HG02798 (cell line): ENCODE measurements at regions not wholly inside any gene's neighbourhood (a gene's known extent, or its start where the extent isn't known, plus 50 kb on each side); places are given as distances from the start of the nearest gene placed in this dataset.
"Not testable (repeated sequence)": the region's sequence is repeated elsewhere in the genome, so short reads cannot be mapped to it uniquely, and the experiment has no call there.

ENCODE experiments used
- ATAC-seq: cut with Tn5 transposase; IDR thresholded peaks from one replicate; pipeline ENCODE4 v1.9.1; 2021; ENCODE audit warnings: mild to moderate bottlenecking; ENCODE audit not compliant: unreplicated experiment, poor library complexity

DNA sequence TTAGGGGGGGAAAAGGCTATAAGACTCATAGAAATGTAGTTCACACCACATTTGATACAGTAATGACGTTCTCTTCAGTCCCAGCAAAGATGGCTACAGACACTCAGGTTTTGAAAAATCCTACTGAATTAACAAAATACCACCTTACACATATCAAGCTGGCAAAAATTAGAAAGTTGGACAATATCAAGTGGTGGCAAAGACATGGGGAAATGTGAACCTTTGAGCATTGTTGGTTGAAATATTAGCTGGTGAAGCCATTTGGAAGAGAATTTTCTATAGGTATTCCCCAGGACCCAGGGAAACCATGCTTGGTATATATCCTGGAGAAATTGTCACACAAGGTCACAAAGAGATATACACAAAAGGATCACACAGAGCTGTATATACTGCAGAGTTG is 163.0 kb downstream of the ADSS2 start:
- ATAC-seq, result no peak

DNA sequence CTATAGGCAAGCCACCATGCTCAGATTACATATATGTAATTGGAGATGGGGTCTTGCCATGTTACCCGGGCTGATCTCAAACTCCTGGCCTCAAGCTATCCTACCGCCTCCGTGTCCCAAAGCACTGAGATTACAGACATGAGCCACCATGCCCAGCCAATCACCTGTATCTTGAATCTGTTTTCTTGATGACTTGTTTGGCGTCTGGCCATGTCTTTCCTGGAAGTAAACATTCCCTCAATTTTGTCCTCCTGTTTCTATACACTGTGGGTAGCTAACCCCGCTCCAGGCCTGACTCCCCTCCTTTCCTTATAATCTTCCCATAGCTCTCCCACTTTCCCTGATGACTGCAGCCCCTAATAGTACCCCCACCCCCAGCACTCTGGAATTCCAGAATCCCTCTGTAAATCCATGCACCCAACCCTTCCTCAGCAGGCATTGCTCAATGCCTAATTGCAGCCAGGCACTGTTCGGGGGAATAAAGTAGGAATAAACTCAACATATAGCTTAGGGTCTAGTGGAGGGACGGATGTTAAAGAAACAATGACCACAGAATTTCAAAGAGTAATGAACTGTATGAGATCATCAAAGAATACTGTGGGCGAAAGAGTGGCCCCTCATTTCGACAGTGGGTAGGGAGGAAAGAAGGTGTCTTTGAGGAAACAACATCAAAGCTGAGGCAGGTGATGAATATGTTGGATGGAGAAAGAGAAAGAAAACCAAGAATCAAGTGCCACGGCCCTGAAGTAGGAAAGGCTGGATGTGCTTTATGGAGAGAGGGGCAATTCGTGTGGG is 161.5 kb downstream of the ADSS2 start:
- no peak for ATAC-seq

DNA sequence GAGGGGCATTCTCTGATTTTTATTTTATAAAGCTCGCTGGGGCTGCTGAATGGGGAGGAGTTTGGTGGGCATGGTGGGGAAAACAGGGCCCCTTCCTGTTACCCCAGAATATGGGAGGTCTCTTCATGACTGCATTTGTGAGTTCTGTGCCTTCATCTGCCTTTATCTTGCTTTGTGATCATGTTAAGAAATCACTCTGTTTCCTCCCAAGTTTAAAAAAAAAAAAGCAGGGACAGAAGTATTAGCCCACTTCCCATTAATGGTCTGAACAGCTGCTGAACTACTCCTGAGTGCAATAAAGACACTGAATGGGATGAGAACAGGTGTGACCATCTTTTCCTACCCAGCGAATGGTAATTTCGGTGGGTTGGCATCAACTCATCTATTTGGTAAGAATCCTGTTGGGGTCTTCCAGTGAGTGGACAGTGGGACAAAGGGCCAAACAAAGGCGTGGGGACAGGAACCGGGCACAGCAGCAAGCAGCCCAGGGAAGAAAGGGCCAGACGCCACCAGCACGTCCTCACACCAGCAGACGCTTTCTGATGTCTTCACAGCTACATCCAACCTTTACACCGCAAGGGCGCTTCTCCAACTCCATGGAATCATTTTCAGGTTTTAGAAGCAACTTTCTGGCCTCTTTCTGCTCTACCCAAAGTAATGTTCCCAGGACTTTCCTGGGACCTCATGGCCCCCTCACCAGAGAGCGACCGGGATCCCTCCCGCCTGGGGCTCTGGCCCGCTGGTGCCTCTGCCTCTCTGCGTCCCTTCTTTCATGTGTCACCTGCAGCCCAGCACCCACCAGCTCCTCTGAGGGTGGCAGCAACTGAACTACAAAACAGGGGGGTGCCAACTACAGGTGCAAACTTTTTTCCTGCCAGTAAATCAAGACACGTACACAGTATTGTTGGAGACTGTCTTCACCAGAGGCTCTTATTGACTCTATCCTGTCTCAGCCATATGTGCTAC is 160.2 kb downstream of the ADSS2 start:
- ATAC-seq, result no peak

DNA sequence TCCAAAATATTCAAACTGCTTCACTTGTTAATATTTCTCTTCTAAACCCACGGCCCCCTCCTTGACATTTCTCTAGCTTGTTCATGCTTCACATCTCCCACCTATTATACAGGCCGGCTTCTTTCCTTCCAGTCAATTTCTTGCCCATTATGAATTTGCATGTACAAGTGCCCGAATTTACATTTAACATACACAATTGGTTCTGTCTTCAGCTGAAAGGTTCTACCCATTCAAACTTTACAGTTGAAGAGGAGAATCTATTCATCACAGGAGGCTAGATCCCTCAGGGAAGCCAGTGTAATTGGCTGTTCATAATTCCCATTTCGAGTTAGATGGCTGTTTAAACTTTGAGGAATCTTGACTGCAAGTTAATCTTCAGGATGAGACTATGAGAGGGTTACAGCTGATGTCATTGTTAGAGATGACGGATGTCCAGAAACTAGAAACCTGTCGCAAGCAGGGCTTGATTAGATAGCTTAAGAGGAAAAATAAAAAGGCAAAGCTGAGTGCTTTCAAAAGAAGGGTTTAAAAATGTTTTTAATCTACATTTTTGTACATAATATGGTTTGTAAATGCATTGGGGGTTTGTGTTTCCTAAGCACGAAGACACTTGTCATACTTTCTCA is 157.0 kb downstream of the ADSS2 start:
- no peak for ATAC-seq

DNA sequence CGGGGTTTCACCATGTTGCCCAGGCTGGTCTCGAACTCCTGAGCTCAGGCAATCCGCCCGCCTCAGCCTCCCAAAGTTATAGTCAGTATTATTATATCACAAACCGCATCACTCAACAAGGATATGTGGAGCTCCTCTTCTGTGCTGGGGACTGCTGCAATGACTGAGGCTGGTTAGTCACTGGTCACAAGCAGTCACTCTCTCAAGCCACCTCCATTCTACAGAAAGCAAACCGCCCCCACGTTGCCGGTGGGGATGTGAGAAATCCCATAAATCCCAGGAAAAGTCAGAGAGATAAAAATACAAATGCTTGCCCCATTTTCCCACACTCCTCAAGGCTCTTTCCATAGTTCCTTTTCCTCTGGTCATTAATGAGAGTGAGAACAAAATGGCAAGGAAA is 155.7 kb downstream of the ADSS2 start:
- ATAC-seq, result no peak

DNA sequence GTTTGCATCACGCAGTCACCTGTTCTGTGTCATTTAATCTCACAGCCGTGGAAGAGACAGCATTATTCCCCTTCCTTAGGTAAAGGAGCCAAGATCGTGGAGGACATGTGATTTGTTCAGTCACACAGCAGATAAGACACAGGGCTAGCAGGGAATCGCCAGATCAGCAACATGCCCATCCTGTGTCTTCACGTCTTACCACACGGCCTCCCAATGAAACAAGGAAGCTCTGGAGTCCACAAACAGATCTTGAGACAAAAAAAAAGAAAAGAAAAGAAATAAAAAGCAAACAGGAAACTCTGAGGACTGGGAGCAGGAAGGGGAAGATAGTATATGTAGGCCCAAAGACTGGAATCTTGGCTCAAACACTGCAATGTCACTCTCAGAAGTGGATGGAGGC is 155.3 kb downstream of the ADSS2 start:
- ATAC-seq, result no peak

DNA sequence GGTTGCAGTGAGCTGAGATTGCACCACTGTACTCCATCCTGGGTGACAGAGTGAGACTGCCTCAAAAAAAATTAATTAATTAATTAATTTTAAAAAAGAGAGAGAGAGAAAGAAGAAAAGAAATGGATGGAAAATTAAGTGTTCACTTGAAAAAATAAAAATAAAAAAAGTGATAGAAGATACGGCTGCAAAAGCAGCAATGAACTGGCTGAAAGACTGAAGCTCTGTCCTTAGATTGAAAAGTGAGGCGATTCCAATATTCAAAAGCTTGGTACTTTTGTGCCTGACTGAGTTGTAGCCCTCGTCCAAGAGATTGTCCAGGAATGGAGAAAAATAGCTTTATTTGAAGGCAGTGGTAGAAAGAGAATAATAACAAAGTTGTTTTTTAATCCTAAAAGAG is 154.6 kb downstream of the ADSS2 start:
- no peak for ATAC-seq

DNA sequence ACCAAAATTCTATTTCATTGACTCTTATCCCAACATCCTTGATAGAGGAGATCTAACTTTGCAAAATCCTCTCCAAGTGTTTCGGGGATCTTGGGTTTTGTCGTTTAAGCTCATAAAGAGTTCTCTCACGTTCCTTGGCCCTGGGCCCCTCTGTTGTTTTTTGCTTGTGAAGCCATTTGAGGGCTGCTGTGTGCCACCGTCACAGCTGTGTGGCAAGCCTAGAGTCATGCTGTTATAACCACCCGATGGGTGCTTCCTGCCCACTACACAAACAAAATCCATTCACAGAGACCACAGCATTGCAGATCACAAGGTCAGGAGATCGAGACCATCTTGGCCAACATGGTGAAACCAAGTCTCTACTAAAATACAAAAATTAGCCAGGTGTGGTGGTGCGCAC is 154.1 kb downstream of the ADSS2 start:
- no peak for ATAC-seq

DNA sequence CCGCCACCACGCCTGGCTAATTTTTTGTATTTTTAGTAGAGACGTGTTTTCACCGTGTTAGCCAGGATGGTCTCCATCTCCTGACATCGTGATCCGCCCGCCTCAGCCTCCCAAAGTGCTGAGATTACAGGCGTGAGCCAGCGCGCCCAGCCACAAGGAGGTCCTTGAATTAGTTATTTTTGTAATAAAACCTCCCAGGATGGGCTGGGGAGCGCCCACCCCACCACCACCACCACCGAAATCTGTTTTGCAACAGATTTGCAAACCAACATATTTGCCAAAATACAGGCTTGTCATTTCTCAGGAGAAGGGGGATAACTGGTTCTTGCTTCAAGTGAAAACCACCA is 151.7 kb downstream of the ADSS2 start:
- not testable (repeated sequence) for ATAC-seq

DNA sequence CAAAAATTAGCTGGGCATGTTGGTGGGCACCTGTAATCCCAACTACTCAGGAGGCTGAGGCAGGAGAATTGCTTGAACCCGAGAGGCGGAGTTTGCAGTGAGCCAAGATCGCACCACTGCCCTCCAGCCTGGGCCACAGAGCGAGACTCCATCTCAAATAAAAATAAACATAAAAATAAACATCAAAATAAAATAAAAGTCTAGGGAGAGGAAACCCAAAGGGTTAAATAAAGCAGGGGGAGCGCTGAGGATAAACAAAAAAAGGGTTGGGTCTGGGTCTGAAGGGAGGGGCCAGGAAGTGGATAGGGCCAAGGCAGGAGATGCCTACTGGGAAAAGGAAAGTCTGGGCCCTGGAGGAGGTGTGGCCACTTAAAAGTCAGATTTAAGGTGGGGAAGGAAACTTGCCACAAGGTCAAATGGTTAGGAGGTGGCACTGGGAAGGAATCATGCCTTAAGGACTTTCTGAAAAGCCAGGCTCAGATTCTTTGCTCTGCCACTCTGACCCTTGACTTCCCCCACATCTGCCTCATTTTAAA is 150.0 kb downstream of the ADSS2 start:
- ATAC-seq, result no peak

DNA sequence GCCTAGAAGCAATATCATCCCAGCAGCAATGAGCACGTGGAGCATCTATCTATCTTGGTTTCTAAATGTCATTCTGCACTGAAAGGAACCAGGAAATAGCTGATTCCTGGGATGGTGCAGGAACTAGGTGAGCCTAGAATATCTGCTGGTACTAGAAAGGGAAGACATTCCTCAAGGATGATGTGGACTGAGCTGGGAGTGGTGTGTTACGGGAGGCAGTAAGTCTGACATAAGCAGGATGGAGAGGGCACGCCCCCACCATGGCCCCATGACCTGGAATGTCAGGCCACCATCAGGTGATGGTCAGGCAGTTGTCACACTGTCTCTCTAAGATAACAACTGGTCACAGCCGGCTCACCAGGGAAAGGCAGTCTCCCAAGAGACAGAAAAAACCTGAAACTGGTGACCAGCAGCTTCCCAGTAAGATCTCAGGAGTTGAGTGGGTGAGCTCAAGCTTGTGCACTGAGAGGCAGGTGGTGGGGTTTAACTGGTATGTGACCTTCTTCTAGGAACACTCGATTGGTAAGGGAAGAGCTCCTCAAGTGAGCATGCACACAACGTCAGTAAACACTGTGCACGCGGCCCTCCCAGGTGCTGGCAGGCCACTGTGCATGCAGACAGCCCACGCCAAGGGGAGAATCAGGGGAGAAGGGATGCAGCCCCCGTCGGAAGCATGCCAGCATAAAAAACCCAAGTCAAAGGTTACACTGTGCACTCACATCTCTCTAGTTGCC is 148.7 kb downstream of the ADSS2 start:
- no peak for ATAC-seq

DNA sequence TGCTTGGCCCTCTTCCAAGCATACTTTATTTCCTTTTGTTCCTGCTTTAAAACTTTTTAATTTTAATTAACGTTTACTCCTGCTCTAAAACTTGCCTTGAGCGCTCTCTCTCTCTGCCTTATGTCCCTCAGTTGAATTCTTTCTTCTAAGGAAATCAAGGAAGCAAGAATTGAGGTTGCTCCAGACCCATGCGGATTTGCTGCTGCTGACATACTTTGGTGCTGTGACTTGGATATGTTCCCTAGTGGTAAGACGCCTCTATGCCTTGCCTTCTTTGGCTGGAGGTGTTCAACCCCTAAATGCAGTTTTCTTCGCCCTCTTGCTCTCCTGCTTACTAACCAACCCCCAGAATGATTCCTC is 148.1 kb downstream of the ADSS2 start:
- ATAC-seq, result no peak

DNA sequence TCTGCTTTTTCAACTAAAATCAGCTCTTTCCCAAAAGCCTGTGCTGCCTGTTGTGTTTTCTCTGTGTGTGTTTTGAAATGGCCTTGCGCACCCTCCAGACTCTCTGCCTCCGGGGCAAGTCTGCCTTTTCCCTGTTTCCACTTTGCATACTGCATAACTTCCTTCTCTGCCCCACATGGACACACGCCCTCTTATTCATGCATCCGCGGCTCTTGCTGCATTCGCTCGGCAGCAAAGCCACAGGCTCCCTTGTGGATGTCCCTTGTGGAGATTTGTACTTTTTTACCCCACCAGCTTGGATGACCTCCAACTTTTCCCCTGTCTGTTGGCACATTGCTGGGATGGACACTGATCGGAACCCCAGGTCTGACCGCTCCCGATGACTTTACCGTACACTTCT is 147.6 kb downstream of the ADSS2 start:
- no peak for ATAC-seq

DNA sequence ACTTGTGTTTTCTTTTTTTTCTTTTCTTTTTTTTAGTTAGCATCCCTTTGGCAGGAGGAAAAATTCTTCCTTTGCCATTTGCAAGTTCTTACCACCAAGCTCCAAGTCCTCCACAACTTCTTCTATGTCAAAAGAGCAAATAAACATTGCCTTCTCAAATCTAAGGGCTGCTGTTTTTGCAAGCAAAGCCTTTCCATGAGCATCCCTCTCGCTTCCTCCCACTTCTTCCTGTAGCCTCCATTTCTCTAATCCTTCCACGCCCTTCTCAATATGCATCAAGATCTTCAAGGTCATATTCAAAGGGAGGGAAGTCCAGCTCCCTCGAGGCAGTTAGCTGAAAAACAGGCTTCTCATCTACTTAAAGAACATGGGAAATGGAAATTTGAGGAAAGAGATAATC is 147.1 kb downstream of the ADSS2 start:
- no peak for ATAC-seq

DNA sequence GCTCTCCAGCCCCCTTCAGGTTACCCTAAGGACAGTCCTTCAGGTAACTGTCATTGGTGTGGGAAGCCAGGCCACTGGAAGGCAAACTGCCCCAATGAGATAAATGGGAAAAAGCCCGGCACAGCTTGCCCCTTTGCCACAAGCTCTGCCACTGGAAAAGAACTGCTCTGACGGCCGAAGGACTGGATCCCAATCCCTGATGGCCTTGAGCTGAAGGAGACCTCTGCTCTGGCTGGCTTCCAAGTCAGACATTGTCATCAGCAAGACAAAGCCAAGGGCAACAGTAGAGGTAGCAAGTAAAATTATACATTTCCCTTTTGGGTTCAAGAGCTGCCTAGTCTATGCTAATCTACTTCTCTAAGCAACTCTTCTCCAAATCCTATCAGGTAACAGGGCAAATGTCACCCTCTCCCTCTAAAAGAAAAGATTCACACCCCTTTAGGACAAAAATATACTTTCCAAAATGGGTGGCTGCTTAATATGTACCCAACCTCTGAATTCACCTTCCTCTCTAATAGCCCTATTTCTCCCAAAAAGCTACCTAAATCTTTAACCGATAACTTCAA is 145.8 kb downstream of the ADSS2 start:
- no peak for ATAC-seq

DNA sequence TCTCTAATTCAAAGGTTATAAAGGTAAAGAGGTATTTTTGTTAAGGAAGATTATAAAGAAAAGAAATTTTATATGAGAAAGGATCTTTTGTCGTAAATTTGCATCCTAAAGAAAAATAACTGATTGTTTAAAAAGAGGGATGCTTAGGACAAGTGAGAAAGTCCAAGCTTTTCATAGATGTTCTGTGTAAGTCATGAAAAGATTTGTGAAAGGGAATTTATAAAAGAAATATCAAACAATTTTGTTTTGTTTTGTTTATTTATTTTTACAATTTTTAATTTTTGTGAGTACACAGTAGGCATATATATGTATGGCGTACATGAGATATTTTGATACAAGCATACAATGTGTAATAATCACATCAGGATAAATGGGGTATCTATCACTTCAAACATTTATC is 145.2 kb downstream of the ADSS2 start:
- no peak for ATAC-seq

DNA sequence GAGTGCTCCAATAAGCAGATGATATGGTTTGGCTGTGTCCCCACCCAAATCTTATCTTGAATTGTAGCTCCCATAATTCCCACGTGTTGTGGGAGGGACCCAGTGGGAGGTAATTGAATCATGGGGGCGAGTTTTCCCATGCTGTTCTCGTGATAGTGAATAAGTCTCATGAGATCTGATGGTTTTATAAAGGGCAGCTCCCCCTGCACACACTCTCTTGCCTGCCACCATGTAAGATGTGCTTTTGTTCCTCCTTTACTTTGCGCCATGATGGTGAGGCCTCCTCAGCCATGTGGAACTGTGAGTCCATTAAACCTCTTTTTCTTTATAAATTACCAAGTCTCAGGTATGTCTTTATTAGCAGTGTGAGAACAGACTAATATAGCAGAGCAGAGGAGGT is 142.5 kb downstream of the ADSS2 start:
- not testable (repeated sequence) for ATAC-seq

DNA sequence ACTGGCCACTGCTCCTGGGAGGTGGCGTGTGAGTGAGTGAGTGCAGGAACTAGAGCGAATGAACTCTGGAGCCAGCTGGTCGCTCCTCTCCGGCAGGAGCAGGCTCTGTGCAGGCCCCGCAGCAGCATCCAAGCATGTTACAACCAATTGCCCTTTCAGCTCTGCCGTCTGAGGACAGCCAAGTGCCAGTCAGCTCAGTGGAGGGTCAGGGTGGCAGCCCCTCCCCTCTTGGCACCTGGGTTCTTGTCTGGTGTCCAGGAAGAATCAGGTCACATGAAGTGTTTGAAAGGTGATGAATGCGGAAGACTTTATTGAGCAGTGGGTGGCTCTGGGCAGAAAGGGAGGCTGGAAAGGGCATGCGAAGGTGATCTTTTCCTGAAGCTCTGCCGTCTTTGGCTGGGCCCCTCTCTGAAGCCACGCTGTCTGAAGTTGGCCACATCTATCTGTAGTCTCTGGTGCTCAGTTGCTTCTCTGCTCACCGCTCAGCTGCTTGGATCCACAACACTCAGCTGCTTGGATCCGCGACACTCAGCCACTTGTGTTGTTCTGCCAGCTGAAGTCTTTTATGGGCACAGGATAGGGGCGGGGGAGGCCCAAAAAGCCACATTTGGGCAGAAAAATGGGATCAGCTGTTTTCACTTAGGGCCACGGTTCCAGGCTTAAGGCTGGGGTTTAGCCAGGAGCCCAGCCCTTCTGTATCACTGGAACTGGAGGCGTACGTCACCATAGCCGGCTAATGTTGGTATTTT is 139.8 kb downstream of the ADSS2 start:
- no peak for ATAC-seq

DNA sequence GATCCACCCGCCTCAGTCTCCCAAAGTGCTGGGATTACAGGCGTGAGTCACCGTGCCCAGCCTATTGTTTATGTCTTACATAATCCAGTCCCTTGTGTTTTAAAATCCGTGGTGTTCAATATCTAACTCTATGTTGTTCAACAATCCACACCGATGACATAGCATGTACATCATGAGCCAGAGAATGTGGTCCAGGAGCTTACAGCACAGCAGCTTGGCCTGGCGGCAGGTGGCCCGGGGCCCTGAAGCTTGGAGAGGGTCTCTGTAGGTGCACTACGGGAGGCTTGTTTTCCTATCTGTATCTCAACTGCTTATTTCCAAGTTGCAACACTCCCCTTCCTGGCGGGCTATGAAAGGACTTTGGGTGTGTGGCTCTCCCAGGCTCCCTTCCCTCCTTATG is 138.4 kb downstream of the ADSS2 start:
- ATAC-seq, result no peak
